GM12875 (cell line): ENCODE measurements at regions not wholly inside any gene's neighbourhood (a gene's known extent, or its start where the extent isn't known, plus 50 kb on each side); places are given as distances from the start of the nearest gene placed in this dataset.

ENCODE experiments used
- H3K4me3 ChIP-seq: one replicate; pipeline ENCODE4 v1.5.1; 2011; ENCODE audit warnings: low read depth, low read length, control low read depth
- CTCF ChIP-seq: IDR thresholded peaks from 2 replicates; pipeline ENCODE4 v1.5.1; 2011; ENCODE audit warnings: low read depth, mild to moderate bottlenecking, control low read depth, inconsistent platforms, low read length, moderate library complexity, borderline replicate concordance; ENCODE audit not compliant: insufficient read depth

- no peak for TF ChIP-seq CTCF
- no peak overlapping the region for H3K4me3 ChIP-seq
Measured at GRCh38 chr5:98516701-98517100, 256.8 kb upstream of the RGMB start.

DNA sequence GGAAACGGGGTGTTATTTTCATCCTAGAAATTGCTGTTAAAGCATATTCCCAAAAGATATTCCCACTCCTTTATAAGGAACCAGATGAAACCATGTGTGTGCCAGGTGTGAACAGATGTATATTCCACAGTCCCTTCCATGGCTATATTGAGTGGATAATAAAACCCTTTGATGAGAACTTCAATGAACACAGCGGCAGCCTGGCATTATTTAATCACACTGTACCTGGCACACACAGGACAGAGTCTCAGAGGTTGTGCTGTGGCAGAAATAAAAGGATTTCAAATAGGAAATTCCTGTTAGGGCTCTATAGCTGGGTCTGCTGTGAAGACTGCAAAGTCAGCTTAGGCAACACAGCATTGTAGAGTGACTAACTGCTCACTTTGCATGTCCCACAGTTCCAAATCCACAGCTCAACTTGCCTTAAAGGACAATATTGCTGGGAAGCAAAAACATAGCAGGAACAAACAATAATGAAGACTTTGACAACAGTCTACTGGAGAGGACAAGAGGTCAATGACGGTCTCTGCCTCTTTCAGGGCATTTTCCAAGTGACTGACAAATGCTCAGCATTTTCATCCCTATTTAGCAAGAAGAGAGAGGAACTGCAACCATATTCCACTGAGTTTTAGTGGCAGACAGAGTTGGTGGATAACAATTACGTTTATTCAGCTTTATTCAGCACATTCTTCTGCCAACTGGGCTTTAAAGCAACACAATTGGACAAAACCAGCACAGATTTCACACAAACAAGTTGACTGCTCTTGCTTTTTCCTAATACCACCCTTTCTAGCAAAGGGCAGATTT lies 255.7 kb upstream of the RGMB start:
- TF ChIP-seq CTCF: no peak
- H3K4me3 ChIP-seq: no peak overlapping the region

DNA sequence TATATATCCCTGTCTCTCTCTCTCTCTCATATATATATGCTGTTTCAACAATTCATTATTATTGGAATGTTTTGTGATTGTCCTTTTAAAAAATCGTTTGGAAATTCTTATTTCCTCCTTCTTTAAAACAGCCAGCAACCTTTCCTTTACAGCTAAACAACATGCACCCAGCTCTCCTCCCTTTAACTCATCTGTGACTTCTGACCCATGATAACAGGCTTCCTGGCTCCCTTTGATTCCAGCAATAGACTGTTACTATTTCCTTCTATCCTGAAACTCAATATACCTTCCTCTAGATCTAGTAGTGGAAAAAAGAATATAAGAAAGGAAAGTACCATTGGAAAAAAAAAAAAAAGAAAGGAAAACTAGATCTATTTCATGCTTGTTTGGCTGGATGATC lies 254.7 kb upstream of the RGMB start:
- H3K4me3 ChIP-seq: no peak overlapping the region
- TF ChIP-seq CTCF: no peak

GRCh38 chr5:98519571-98519970 lies 253.9 kb upstream of the RGMB start:
- no peak overlapping the region for H3K4me3 ChIP-seq
- TF ChIP-seq CTCF: no peak

GRCh38 chr5:98521821-98522220 lies 251.6 kb upstream of the RGMB start:
- H3K4me3 ChIP-seq: no peak overlapping the region
- TF ChIP-seq CTCF: no peak

DNA sequence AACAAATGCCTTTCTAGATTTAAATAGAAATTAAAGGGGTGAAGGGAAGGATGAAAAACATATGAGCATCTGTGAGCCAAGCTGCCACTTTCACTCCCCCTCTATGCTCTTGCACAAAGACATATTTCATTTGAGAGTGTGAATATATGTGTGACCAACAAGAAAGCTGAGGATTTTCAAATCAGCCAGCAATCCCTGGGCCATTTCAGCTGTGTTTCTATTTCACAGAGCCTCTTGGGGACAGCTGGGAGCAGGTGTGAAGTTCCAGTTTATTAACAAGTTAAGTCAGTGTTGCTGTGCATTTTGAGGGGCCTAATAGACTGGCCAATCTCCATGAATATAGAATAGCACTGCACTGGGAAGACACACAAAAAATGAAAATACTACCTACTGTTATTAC lies 248.7 kb upstream of the RGMB start:
- no peak overlapping the region for H3K4me3 ChIP-seq
- no peak for TF ChIP-seq CTCF

DNA sequence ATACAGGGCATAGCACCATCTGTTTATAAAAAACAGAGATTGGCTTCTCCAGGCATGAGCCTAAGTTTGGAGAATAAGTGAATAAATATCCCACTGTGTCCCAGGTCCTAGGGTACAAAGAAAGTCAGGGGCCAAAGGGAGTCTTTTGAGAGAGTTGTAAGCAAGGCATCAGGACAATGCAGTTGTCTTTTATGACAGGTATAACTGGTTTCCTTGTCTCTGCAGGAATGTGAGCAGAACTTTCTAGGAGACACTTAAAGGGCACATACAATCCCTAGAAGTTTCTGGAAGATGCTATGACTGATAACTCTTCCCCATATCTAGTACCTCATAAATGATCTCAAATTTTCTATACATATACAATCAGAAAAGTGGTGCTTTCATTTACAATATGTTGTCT lies 245.6 kb upstream of the RGMB start:
- no peak overlapping the region for H3K4me3 ChIP-seq
- TF ChIP-seq CTCF: no peak
